Stimulated activated effector memory CD8-positive, alpha-beta T cell treated with anti-CD3 and anti-CD28 coated beads, Interleukin-12 subunit alpha, Interleukin-12 subunit beta, amount 100 ng/mL, for 72 hours (primary cell): ENCODE measurements at regions not wholly inside any gene's neighbourhood (a gene's known extent, or its start where the extent isn't known, plus 50 kb on each side); places are given as distances from the start of the nearest gene placed in this dataset.

ENCODE experiments used
- ATAC-seq: fragments of 150-1000 bp; cut with Tn5 transposase; 2 replicates; pipeline ENCODE4 v1.10.0; 2021
- DNase-seq, 2 donors: peaks; one replicate each; pipeline ENCODE4 v3.0.0; 2021 to 2022; ENCODE audit warnings: low spot score in 2 of 2
- H3K27ac Mint-ChIP-seq: one replicate; pipeline ENCODE4 v1.8.0; 2022; ENCODE audit warnings: mild to moderate bottlenecking, mixed read lengths
- H3K36me3 Mint-ChIP-seq: one replicate; pipeline ENCODE4 v1.8.0; 2022; ENCODE audit warnings: mild to moderate bottlenecking, mixed read lengths
- H3K4me1 Mint-ChIP-seq: one replicate; pipeline ENCODE4 v1.8.0; 2022; ENCODE audit warnings: mixed read lengths
- H3K4me3 Mint-ChIP-seq: one replicate; pipeline ENCODE4 v1.8.0; 2022; ENCODE audit warnings: mild to moderate bottlenecking, mixed read lengths
- H3K9me3 Mint-ChIP-seq: one replicate; pipeline ENCODE4 v1.8.0; 2022; ENCODE audit warnings: mixed read lengths

DNA sequence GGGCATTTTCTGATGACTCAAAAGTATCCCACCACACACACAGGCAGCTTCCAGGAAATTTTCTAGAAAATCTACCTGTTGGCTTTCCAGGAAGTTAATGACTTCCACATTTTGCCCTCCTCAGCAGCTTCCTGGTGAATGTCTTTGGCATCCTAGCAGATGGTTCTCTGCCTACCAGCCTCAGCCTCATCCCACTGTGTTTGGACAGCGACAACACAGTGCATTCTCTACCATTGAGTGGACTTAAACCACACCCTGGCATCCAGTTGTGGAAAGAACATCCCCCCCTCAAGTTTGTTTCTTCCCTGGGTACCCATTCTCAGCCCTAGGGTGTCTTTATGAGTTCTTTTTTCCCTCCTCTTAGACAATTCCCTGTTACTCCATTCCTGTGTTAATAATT, 50.8 kb upstream of the GADL1 start:
- no peak for ATAC-seq
- Mint-ChIP-seq H3K4me1 (no peaks in the 10 kb centered on the region), H3K36me3 (no peaks in the 10 kb centered on the region), H3K27ac (no peak overlapping the region), H3K9me3 (no peaks in the 10 kb centered on the region), H3K4me3 (no peak overlapping the region)
- DNase-seq, result no peak

DNA sequence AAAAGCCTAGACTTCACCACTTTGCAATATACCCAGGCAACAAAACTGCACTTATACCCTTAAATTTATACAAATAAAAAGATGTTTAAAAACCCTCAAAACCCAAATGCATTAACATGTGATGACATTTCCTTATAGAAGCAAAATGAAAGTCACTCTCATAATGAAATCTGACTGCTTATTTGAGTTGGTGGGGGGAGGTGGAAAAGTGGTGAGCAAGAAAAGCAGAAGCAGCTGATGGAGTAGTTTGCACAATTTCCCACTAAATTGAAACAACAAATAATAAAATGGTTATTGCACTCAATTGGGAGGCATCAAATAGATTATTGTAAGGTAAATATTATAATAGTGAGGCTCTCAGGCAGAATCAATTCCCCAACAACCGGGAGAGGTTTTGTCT, 54.0 kb upstream of the GADL1 start:
- Mint-ChIP-seq H3K36me3 (no peaks in the 10 kb centered on the region), H3K4me1 (no peaks in the 10 kb centered on the region), H3K27ac (no peak overlapping the region), H3K4me3 (no peak overlapping the region), H3K9me3 (no peaks in the 10 kb centered on the region)
- no peak for DNase-seq
- ATAC-seq, result no peak

DNA sequence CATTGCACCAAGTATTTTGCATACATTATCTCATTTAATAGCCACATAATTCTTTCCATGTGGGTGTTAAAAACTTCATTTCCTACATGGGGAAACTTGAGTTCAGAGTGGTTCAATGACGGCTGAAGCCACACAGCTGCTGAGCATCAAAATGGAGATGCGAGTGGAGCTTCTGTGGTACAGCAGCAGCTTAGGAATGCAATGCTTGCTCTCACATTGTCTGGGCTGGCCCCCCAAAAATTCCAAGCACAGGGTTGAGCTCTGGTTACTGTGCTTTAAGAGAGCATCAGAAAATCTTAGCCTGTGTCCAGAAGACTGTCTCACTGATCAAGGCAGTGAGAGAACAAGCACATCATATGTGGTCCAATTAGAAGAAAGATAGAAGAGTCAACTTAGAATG, 57.4 kb upstream of the GADL1 start:
- Mint-ChIP-seq H3K4me1 (no peaks in the 10 kb centered on the region), H3K36me3 (no peaks in the 10 kb centered on the region), H3K27ac (no peak overlapping the region), H3K9me3 (no peaks in the 10 kb centered on the region), H3K4me3 (no peak overlapping the region)
- ATAC-seq (no peak), DNase-seq (no peak)

DNA sequence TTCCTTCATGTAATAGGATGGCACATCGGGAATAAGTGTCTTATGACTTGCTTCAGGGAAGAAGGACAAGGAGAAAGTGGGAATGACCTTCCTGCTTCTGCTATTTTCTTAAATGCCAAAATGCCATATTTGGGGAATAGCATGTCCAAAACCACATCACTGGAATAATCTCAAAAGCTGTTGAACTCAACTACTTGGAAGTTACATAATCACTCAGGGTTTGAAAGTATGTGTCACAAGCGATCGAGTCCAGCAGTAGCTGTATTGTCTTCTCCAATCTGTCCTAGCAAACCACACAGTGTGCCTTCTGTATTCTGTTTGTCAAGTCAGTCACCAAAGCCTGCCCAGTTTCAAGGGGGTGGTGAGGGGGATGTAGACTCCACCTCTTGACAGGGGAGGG, 58.3 kb upstream of the GADL1 start:
- ATAC-seq, result no peak
- Mint-ChIP-seq H3K36me3 (no peaks in the 10 kb centered on the region), H3K9me3 (no peaks in the 10 kb centered on the region), H3K27ac (no peak overlapping the region), H3K4me3 (no peak overlapping the region), H3K4me1 (no peaks in the 10 kb centered on the region)
- no peak for DNase-seq

DNA sequence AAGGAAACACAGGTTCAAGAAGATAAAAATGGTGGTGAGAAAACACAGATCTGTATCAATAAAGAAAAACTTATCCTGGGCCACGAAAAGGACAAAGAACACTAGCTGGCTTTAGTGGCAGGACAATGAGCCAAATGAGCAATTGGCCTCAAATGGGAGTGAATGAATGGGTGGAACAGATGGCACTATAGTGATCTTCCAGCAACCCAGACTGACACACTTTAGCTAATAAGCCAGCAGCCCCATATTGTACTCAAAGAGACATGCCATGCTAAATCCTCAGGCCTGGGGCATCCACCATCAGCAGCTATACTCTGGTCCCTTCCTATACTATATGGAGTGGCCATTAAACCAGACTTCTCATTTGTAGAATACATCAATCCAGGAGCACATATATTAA, 60.0 kb upstream of the GADL1 start:
- H3K27ac Mint-ChIP-seq, result no peak overlapping the region
- no peaks in the 10 kb centered on the region for H3K36me3 Mint-ChIP-seq
- H3K9me3 Mint-ChIP-seq, result no peaks in the 10 kb centered on the region
- DNase-seq (no peak), ATAC-seq (no peak)
- H3K4me3 Mint-ChIP-seq, result no peak overlapping the region
- no peaks in the 10 kb centered on the region for H3K4me1 Mint-ChIP-seq

DNA sequence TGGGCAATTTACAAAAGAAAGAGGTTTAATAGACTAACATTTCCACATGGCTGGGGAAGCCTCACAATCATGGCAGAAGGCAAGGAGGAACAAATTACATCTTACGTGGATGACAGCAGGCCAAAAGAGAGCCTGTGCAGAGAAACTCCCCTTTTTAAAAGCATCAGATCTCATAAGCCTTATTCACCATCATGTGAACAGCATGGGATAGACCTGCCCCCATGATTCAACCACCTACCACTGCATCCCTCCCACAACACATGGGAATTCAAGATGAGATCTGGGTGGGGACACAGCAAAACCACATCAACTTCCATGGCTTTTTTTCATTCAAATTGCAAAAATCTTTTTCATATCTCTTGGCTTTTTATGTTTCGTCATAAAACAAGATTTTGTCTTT, 67.6 kb upstream of the GADL1 start:
- no peaks in the 10 kb centered on the region for H3K4me1 Mint-ChIP-seq
- H3K9me3 Mint-ChIP-seq, result peaks cover 3% of the 10 kb centered on the region
- no peak overlapping the region for H3K4me3 Mint-ChIP-seq
- ATAC-seq (no peak), DNase-seq (no peak)
- no peak overlapping the region for H3K27ac Mint-ChIP-seq
- H3K36me3 Mint-ChIP-seq, result no peaks in the 10 kb centered on the region

DNA sequence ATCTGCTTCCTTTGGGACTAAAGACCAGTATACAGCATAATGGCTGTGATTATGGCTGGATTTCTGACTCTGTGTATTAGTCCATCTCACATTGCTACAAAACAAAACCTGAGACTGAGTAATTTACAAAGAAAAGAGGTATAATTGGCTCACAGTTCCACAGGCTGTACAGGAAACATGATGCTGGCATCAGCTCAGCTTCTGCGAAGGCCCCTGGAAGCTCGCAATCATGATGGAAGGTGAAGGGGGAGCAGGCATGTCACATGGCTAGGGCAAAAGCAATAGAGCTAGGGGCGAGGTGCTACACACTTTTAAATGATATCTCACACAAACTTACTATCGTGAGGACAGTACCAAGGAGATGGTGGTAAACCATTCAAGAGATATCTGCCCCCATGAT, 68.0 kb upstream of the GADL1 start:
- H3K4me3 Mint-ChIP-seq, result no peak overlapping the region
- DNase-seq, result no peak
- no peak overlapping the region for H3K27ac Mint-ChIP-seq
- H3K36me3 Mint-ChIP-seq, result no peaks in the 10 kb centered on the region
- no peak for ATAC-seq
- H3K9me3 Mint-ChIP-seq, result peaks cover 3% of the 10 kb centered on the region
- no peaks in the 10 kb centered on the region for H3K4me1 Mint-ChIP-seq

DNA sequence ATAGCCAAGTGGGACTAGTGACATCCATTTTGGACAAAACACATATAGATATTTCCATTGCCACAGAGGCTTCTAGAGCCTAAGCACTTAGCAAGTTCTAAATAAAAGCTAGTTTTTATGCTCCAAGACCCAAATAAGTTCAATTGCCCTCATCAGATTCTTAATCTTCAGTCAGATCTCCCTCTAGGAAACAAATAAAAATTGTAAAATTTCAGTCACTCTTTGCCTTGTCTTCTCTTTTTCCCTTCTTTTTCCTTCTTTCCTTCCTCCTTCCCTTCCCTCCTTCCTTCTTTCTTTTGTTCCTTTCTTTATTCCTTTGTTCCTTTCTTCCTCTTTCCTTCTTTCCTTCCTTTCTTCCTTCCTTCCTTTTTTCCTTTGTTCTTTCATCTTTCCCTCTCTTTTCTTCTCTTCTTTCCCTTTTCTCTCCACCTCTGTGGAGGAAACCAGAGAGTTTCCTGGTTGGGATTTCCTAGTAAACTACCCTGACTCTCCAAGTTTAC, 68.8 kb upstream of the GADL1 start:
- Mint-ChIP-seq H3K36me3 (no peaks in the 10 kb centered on the region), H3K4me1 (no peaks in the 10 kb centered on the region), H3K9me3 (peaks cover 3% of the 10 kb centered on the region), H3K27ac (no peak overlapping the region), H3K4me3 (no peak overlapping the region)
- ATAC-seq, result no peak
- DNase-seq, result no peak

DNA sequence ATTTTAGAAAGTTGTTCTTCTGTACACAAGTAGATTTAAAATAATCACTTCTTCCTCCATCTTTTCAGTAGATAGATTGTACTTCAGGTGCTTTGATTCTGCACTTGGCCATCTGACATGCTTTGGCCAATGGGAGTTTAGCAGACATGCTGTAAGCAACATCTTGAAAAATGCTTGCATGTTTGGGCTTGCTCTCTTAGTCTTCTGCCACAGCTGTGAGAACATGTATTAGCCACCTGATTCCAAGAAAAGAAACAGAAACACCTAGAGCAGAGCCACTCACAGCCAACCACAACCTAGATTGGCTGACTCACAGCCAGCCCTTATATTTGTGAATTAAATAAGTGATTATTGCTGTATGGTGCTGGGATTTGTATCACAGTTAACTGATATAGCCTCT, 70.2 kb upstream of the GADL1 start:
- peaks cover 3% of the 10 kb centered on the region for H3K9me3 Mint-ChIP-seq
- H3K36me3 Mint-ChIP-seq, result no peaks in the 10 kb centered on the region
- ATAC-seq, result peak; percentile 93
- H3K4me3 Mint-ChIP-seq, result no peak overlapping the region
- H3K4me1 Mint-ChIP-seq, result no peaks in the 10 kb centered on the region
- DNase-seq, result no peak
- no peak overlapping the region for H3K27ac Mint-ChIP-seq

DNA sequence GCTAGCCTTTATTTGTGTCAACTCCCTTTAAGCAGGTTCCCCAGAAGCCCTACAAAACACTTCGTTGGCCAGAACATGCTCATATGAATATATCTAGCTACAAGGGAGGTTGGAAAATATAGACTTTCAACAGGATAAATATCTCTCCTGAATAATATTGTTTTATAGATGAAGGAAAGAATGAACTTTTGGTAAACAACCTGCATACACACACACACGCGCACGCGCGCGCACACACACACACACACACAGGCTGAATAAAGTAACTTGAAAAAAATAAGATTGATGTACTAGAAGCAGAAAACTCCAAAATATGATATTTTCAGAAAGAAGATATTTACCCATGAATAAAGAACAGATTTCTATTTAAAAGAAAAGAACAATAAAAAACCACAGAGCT, 72.4 kb upstream of the GADL1 start:
- H3K27ac Mint-ChIP-seq, result no peak overlapping the region
- ATAC-seq (no peak), DNase-seq (no peak)
- H3K4me3 Mint-ChIP-seq, result no peak overlapping the region
- H3K36me3 Mint-ChIP-seq, result no peaks in the 10 kb centered on the region
- no peaks in the 10 kb centered on the region for H3K4me1 Mint-ChIP-seq
- peaks cover 3% of the 10 kb centered on the region for H3K9me3 Mint-ChIP-seq

DNA sequence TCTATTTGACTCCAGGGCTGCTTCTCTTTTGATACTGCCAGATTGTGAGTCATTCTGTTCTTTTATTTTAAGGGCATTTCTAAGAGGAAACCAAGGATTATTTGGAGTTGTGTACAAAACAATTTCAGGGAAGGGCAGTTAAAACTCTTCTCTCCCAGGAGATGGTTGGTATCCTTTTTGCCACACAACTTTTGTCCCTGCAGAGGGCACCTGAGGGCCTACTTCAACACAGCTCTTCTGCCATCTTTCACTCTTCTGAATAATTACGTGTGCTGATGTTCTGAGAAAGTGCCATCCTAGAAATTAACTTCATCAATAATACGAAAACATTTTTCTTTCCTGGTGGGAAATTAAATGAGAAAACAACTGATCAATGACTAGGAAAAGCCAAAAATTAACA, 75.7 kb upstream of the GADL1 start:
- H3K4me3 Mint-ChIP-seq, result no peak overlapping the region

DNA sequence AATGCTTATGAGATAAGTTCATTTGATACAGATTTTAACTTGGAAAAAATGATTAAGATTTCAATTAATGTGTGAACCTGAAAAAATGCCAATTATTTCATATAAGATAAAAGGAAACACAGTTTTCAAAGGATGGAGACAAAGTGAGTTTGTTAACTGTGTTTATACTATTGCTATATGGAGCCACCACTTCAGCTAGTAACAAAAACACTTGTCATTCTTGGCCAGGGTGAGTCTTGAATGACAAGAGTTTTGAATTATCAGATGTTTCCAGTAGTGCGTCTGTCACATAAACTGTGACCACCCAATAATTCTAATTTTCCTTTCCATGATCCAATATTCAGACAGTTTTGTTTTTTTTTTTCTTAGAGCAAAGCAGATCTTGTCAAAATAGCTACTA, 78.0 kb upstream of the GADL1 start:
- Mint-ChIP-seq H3K36me3 (no peaks in the 10 kb centered on the region), H3K4me3 (no peak overlapping the region), H3K27ac (no peak overlapping the region), H3K9me3 (no peaks in the 10 kb centered on the region), H3K4me1 (no peaks in the 10 kb centered on the region)
- DNase-seq, result no peak
- no peak for ATAC-seq

More for the DNA sequence above, 75.7 kb upstream of the GADL1 start:
- DNase-seq (no peak), ATAC-seq (no peak)
- Mint-ChIP-seq H3K9me3 (no peaks in the 10 kb centered on the region), H3K27ac (no peak overlapping the region), H3K36me3 (no peaks in the 10 kb centered on the region), H3K4me1 (no peaks in the 10 kb centered on the region)

DNA sequence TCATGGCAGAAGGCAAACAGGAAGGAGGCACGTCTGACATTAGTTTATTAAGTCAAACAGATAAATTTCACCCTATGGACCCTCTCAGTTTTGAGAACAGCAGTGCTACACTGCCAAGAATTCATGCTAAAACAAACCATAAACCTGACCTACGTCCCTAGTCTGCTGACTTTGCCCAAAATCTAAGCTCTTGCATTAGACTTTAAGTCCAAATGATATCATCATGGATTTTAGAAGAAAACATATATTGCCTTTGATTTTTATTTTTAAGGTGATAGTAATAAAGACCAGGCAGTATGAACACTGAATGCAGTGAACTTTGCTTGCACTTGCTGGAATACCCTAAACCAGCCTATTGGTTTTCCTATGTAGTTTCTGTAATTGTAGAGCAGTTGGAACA, 79.6 kb upstream of the GADL1 start:
- DNase-seq (no peak), ATAC-seq (no peak)
- H3K4me1 Mint-ChIP-seq, result no peaks in the 10 kb centered on the region
- H3K27ac Mint-ChIP-seq, result no peak overlapping the region
- H3K9me3 Mint-ChIP-seq, result no peaks in the 10 kb centered on the region
- H3K36me3 Mint-ChIP-seq, result no peaks in the 10 kb centered on the region
- H3K4me3 Mint-ChIP-seq, result no peak overlapping the region

DNA sequence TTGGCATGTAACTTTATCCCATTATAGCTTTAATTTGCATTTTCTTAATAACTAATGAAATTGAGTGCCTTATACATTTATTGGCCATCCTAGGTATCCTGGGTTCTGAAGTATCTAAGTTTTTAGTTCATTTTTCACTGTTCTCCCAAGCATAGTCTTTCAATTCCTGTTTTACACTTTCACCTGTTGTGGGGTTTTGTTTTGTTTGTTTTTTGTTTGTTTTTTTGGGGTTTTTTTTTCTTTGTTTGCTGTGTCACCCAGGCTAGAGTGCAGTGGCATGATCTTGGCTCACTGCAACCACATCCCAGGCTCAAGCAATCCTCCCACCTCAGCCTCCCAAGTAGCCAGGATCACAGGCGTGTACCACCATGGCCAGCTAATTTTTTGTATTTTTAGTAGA, 83.1 kb upstream of the GADL1 start:
- ATAC-seq (no peak), DNase-seq (no peak)
- no peak overlapping the region for H3K4me3 Mint-ChIP-seq
- no peaks in the 10 kb centered on the region for H3K36me3 Mint-ChIP-seq
- H3K4me1 Mint-ChIP-seq, result no peaks in the 10 kb centered on the region
- H3K9me3 Mint-ChIP-seq, result no peaks in the 10 kb centered on the region
- no peak overlapping the region for H3K27ac Mint-ChIP-seq

DNA sequence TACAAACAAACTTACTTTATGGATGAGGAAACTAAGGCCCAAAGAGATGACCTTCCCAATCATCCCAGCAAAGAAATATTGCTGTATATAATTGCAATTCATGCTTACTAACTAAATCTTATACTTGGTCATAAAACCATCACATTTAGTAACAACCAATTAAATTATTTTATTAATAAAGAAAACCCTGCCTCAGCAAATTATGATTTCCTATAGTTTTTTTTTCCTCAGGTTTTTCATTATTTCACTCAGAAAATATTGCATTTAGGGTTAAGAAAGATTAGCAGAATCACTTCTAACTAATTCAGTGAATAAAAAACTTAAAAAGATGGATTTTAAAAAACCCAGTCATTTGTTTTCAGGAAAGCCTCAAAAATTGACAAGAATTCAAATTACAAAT, 86.5 kb upstream of the GADL1 start:
- DNase-seq (no peak), ATAC-seq (no peak)
- H3K9me3 Mint-ChIP-seq, result no peaks in the 10 kb centered on the region
- H3K36me3 Mint-ChIP-seq, result no peaks in the 10 kb centered on the region
- no peaks in the 10 kb centered on the region for H3K4me1 Mint-ChIP-seq
- H3K27ac Mint-ChIP-seq, result no peak overlapping the region
- H3K4me3 Mint-ChIP-seq, result no peak overlapping the region

DNA sequence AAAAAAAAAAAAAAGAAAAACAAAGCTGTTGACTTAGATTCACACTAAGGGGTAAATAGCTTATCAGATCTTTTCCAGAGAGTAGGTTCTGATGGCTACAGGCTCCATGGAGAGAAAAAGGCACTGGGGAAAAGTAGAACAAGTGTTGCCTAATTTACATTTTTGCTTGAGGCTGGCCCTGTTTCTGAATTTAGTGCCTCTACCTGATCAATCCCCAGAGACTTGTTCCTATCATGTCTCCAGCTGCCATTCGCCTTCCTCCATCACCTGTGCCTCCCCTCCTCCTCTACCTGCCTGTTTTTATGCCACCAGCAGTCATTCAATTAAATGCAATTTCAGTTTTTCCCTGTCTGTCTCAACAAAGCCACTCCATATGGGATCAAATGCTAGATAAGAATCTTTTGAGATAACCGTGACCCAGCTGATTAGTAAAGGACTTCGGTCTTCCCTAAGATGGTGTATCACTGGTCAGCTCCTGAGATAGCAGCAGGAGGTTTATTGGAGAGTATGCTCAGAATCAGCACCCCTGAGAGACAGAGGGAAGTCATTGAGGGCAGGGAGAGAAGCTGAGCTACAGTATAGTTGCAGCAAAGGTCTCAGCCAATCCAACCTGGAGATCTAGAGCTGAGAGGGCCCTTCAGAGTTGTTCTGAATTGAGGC, 88.1 kb upstream of the GADL1 start:
- H3K4me3 Mint-ChIP-seq, result no peak overlapping the region

More for the DNA sequence above, 88.1 kb upstream of the GADL1 start:
- no peaks in the 10 kb centered on the region for H3K4me1 Mint-ChIP-seq
- DNase-seq (no peak), ATAC-seq (no peak)
- H3K27ac Mint-ChIP-seq, result no peak overlapping the region
- no peaks in the 10 kb centered on the region for H3K9me3 Mint-ChIP-seq
- no peaks in the 10 kb centered on the region for H3K36me3 Mint-ChIP-seq
